ENCODE measurements at regions not wholly inside any gene's neighbourhood (a gene's known extent, or its start where the extent isn't known, plus 50 kb on each side); places are given as distances from the start of the nearest gene placed in this dataset.
"Not testable (repeated sequence)": the region's sequence is repeated elsewhere in the genome, so short reads cannot be mapped to it uniquely, and the experiment has no call there.

- FAIRE-seq, result no peak
Measured at GRCh38 chr7:130789436-130789835, 55.4 kb upstream of the KLF14 start.

- no peak for FAIRE-seq
Measured at GRCh38 chr7:130791746-130792145, 57.7 kb upstream of the KLF14 start.

- FAIRE-seq, result no peak
Measured at GRCh38 chr7:130793855-130794618, 60.0 kb upstream of the KLF14 start.

GRCh38 chr7:130794619-130794922 is 60.6 kb upstream of the KLF14 start:
- FAIRE-seq, result no peak

- FAIRE-seq, result not testable (repeated sequence)
Measured at GRCh38 chr7:130796425-130796824, 62.4 kb upstream of the KLF14 start.

- FAIRE-seq, result no peak
Measured at GRCh38 chr7:130803127-130803526, 69.1 kb upstream of the KLF14 start.

GRCh38 chr7:130804220-130804619 is 70.2 kb upstream of the KLF14 start:
- peak; percentile 85 for FAIRE-seq

GRCh38 chr7:130812819-130813218 is 78.8 kb upstream of the KLF14 start:
- FAIRE-seq, result not testable (repeated sequence)

- peak; percentile 53 for FAIRE-seq
Measured at GRCh38 chr7:130814778-130815335, 80.8 kb upstream of the KLF14 start.

GRCh38 chr7:130818056-130818455 is 84.0 kb upstream of the KLF14 start:
- FAIRE-seq, result no peak

- FAIRE-seq, result no peak
Measured at GRCh38 chr7:130821864-130822263, 87.9 kb upstream of the KLF14 start.

GRCh38 chr7:130822642-130823041 is 88.6 kb upstream of the KLF14 start:
- FAIRE-seq, result no peak

- no peak for FAIRE-seq
Measured at GRCh38 chr7:130823060-130823459, 89.1 kb upstream of the KLF14 start.

GRCh38 chr7:130825819-130826218 is 91.8 kb upstream of the KLF14 start:
- no peak for FAIRE-seq

- FAIRE-seq, result no peak
Measured at GRCh38 chr7:130829415-130829814, 95.4 kb upstream of the KLF14 start.

- no peak for FAIRE-seq
Measured at GRCh38 chr7:130831322-130831721, 97.3 kb upstream of the KLF14 start.

- peak; percentile 88 for FAIRE-seq
Measured at GRCh38 chr7:130831817-130832481, 97.9 kb upstream of the KLF14 start.

GRCh38 chr7:130838738-130839137 is 104.7 kb upstream of the KLF14 start:
- FAIRE-seq, result no peak

GRCh38 chr7:130840599-130840998 is 106.6 kb upstream of the KLF14 start:
- FAIRE-seq, result no peak

- FAIRE-seq, result no peak
Measured at GRCh38 chr7:130841416-130841815, 107.4 kb upstream of the KLF14 start.

- no peak for FAIRE-seq
Measured at GRCh38 chr7:130843703-130844102, 109.7 kb upstream of the KLF14 start.

GRCh38 chr7:130844811-130845580 is 111.0 kb upstream of the KLF14 start:
- FAIRE-seq, result no peak

- no peak for FAIRE-seq
Measured at GRCh38 chr7:130845581-130846085, 111.6 kb upstream of the KLF14 start.
